OCI-M2 (cell line): ENCODE measurements at regions not wholly inside any gene's neighbourhood (a gene's known extent, or its start where the extent isn't known, plus 50 kb on each side); places are given as distances from the start of the nearest gene placed in this dataset.

Source experiments
- DNase-seq: peaks from one replicate; lab custom pipeline; 2025; ENCODE audit not compliant: unreplicated experiment; lab: John Stamatoyannopoulos, UW

GRCh38 chrX:51437521-51437920, 58.9 kb downstream of the NUDT11 start:
- DNase-seq, result no peak

DNA sequence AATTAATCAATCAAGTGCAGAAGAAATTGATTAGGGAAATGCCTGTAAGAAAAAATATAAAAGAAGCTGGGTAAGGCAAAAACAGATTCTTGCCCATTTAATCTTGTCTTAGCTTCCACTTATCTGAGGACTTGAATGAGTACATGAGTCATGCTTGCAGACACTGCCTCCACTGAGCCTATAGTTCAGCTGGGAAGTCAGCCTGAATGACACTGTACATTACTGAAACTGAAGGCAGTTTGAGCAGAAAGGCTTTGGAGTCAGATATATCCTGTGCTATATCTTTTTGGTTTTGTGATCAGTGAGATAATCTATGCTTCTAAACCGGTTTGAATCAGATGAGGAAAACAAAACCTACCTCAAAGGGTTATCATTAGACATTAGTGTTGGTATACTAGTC, 61.3 kb downstream of the NUDT11 start:
- DNase-seq, result no peak

GRCh38 chrX:51421972-51422597, 74.3 kb downstream of the NUDT11 start:
- DNase-seq, result no peak

- no peak for DNase-seq
These were observed 75.8 kb downstream of the NUDT11 start for GRCh38 chrX:51420610-51421009.

DNA sequence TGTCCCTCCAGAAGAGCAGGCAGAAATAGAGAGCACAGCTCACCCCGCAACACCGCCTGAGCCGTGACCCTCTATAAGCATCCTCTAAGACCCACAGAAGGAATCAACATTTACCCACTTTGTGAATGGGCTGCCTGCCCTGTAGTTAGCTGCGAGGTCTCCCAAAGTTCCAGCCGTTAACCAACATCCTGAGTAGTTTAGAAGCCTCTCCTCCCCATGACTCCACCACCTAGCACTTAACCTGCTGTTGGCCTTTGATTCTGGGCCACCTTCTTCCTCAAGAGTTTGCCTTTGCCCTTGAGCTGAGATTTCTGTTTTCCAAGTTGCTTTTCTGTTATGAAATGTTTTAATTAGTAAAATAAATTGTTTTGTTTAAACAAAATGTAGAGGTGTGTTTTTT, 75.8 kb downstream of the NUDT10 start:
- no peak for DNase-seq

DNA sequence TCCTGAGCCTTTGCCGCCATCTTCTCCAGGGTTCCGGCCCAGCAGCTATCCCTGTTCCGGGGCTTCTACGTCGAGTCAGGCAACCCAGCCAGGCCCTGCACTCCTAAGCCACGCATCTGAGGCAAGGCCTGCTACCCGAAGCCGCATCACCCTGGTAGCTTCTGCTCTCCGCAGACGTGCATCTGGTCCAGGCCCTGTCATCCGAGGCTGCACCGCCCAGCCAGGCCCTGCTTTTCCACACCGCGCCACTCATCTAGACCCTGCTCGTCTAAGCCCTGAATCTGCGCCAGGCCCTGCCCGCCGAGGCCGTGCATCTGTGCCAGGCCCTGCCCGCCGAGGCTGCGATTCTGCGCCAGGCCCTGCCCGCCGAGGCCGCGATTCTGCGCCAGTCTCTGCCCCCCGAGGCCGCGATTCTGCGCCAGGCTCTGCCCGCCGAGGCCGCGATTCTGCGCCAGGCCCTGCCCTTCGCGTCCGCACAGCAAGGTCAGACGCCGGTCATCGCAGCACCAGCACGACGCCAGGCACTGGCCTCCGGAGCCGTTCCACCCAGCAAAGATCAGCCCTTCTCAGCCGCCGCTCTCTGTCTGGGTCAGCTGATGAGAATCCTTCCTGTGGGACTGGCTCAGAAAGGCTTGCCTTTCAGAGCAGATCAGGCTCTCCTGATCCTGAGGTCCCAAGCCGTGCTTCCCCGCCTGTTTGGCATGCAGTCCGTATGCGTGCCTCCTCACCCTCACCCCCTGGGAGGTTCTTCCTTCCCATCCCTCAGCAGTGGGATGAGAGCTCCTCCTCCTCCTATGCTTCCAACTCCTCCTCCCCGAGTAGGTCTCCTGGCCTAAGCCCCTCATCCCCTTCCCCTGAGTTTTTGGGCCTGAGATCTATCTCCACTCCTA, 75.1 kb downstream of the NUDT10 start:
- DNase-seq, result no peak

- DNase-seq, result no peak
These were observed 74.3 kb downstream of the NUDT10 start for GRCh38 chrX:51406688-51407519.

DNA sequence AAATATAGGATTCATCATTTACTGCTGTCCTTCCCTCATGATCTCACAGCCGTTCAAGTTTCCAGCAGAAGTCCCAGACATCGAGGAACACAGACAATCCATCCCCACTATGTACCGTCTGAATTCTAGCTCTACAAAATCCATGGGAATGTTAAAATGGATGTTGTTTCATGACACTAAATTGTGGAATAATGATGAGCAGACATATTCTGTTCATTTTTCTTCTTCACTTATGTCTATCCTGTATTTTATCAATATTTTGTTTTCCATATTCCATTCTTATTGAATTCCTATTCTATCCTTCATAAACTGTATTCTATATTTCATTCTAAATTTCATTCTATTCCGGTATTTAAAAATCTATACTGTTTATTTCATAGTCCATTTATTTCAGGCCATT, 71.8 kb downstream of the NUDT10 start:
- DNase-seq, result no peak

- DNase-seq, result peak; percentile 35
These were observed 63.4 kb downstream of the NUDT10 start for GRCh38 chrX:51395810-51396728.

GRCh38 chrX:51395480-51395809, 62.8 kb downstream of the NUDT10 start:
- DNase-seq, result no peak
